NCI-H128 (cell line): ENCODE measurements at regions not wholly inside any gene's neighbourhood (a gene's known extent, or its start where the extent isn't known, plus 50 kb on each side); places are given as distances from the start of the nearest gene placed in this dataset.

Experiments used
- DNase-seq: peaks from one replicate; lab custom pipeline; 2025; ENCODE audit not compliant: unreplicated experiment; lab: John Stamatoyannopoulos, UW

DNA sequence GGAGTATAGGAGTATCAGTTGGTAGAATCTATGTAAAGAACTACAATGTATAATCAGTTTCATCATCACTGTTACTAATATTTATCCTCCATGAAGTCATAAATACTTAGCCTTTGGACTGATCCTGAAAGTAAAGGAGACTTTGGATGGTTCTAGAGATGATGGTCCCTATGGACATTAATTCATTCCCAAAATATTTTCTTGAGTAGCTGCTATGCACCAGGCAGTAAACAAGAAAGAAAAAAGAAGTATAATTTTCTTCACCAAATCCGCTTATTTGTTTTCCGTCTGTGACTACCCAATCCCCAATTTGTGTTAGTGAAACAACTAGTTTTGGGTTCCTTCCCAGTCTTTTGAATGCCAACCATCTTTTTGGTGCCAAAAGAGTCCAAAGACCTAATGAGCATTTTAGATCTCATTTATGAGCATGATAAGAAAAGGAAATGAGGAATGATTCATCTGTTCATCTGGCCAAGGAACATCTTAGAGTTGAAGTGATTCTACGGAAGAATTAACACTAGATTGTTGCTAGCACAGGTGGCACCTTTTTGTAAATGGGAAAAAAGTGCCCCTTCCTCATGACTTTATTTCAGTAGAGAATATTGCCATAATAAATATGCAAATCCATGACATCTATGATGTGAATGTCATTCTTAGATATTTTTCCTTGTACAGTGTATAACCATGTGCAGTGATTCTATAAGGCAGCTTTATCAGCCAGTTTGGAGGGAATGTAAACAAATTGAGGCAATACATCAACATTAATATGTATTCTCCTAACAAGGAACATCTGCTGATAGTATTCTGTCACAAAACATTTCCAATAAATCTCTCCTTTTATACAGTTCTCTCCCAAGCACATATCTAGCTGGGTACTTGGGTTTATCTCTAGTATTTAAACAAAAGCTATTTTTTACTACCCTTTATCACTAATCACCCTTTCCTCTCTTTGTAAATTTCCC is 85.1 kb upstream of the CCDC91 start:
- DNase-seq, result no peak

DNA sequence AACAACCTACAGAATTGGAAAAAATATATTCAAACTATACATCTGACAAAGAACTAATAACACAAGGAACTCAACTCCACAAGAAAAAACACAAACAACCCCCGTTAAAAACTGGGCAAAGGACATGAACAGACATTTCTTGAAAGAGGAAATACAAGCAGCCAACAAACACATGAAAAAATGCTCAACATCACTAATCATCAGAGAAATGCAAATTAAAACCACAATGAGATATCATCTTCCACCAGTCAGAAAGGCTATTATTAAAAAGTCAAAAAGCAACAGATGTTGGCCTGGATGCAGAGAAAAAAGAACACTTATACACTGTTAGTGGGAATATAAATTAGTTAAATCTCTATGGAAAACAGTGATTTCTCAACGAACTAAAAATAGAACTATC is 82.6 kb upstream of the CCDC91 start:
- no peak for DNase-seq

DNA sequence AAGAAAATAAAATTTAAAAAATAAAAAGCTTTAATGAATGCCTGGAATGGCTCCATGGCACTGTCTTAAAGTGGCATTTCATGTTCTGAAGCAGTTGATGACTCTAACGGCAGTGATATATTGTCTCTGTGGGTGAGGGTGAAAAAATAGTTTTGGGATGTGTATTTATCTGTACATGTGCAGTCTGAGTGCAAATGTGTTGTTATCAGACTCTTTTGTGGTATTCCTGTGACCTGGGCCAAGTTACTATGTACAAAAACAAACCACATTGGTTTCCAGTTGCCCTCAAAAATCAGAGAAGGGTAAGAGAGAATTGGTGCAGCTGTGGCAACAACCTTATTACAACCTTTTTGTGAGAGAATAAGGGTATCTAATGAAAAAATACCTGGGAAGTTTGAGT is 81.7 kb upstream of the CCDC91 start:
- no peak for DNase-seq

DNA sequence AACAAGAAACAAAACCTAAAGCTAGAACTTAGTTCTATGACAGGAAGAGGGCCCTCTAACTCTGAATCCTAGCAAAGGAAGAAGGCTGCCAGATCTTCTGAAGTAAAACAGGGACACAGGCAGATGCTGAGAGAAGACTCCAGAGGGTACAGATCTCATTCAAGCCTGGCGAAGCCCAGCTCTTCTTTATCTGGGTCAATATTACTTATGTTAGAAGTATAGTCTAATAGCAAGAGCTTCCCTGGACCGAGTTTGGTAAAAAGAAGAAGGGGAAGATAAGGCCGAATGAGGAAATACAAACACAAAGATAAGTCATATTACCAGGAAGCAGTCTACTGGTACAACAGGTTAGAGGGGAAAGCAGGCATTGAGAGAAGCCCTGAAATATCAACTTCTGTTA is 79.9 kb upstream of the CCDC91 start:
- DNase-seq, result no peak

DNA sequence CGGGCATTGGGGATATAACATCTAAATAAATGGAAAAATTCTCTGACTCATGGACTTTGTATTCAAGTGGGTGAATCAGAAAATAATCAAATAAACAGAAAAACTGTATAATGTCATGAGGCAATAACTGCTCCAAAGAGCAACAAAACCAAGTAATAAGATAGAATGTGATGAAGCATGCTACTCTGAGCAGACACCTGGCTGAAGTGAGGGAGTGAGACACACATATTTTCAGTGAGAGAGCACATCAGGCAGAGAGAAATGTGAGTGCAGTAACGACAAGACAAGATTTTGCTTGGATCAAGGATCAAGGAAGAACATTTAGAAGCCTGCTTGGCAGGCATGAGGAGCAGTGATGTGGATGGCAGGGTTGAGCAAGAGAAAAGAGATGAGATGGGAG is 75.8 kb upstream of the CCDC91 start:
- DNase-seq, result no peak

DNA sequence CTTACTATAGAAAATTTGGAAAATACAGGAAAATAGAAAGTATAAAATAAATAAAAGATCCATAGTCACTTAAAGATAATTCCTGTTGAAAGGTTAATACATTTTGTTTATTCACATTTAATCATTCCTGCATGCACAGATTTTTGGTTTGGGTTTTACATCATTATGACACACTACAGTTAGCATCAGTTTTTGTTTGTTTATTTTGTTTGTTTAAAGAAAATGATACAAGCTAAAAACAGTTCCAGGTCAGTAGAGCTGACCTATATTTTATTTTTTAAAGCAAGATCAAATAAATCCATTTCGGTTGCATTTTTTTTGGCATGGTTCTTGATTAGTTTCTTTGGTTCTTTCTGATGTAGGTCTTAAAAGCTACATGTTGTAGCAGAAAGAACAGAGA is 68.8 kb upstream of the CCDC91 start:
- DNase-seq, result no peak

DNA sequence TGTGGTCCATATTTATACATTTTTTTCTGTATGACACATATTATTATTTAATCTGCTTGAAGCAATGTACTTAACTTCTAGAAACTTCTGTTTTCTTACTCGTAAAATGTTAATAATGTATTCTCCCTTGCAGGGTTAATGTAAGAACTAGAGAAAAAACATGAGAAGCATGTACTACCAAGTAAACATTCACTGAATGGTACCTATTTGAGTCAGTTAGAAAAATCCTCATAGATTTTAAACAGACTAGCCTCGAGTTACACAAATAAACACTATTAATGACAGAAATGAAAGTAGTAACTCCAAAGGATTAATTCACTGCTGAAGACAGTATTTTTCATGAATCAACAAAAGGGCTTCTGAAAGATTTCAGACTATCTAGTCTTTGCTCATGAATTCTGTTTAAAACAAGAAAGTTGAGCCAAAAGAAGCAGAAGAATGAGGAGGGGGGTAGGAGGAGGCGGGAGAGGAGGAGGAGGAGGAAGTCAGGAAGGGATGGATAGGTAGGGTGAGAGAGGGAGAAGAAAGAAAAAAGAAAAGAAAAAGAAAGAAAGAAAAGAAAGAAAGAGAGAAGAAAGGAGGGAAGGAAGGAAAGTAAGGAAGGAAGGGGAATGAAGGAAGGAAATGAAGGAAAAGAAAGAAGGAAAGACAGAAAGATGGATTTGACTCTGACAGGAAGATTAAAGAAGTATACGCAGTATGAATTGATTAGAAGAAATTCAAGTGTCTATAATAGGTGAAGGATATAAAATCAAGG is 68.2 kb upstream of the CCDC91 start:
- DNase-seq, result no peak

DNA sequence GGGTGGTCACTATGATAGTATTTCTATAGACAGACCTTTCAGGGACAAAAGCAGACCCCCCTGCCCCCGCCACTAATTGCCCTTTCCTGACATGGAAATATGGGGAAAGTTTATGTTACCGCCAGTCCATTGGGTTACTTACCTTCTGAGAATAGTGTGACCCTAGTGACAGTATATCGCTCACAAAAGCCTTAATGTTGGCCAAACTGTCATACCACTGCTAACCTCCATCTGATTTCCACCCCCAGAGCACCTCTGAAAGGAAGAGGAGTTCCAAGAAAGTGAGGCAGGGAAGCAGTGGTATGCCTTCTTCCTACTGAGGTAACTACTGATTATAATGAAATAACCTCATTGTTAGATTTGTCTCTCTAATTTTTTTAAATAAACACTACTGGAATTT is 67.5 kb upstream of the CCDC91 start:
- DNase-seq, result no peak

DNA sequence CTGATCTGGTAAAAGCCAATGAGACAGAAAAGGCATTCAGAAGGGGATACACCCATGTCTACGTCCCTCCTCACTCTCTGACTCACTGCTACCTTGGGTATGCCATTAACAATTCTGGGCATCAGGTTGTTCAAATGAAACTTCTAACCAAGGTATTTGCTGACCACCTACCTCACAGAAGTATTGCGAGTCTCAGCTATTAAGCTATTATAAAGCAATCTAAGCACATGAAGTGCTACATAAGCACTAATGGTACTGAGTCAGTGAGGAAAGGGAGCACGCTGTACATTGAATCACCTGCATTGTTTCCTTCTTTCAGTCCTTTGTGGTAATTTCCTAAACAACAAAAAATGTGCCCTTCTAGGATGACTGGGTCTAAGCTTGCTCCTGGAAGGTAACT is 62.8 kb upstream of the CCDC91 start:
- no peak for DNase-seq

DNA sequence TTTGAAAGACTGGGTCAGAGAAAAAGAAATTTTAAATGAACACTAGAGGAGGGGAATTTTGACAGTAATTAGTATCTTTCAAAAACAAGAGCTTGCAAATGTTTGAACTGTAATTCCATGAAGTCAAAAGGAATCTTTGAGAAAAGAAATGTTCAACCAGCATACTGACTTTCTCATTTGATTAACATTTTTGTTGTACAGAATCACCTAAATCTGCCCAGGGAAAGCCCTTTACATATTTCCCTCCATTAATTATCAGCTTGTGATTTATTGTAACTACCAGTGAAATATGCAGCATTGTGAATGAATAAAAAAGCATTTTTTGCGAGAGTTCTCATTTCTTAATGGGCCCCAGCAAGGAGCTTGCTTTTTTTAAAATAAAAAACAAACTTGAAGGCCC is 61.2 kb upstream of the CCDC91 start:
- DNase-seq, result no peak

DNA sequence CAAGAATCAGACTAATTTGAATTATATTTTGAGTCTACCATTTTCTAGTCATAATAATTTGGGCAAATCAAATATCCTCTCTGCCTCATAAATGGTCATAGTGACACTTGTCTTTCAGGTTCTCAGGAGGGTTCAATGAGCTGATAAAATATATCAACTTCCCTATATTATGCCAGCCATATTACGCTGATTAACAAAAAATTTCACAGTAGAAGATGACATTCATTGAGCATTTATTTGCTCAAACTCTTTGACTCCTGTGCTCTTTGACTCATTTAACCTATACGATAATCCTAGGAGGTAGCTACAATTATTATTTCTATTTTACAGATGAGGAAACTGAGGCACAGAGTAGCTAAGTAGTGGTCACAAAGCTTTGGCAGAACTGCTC is 60.0 kb upstream of the CCDC91 start:
- DNase-seq, result no peak

DNA sequence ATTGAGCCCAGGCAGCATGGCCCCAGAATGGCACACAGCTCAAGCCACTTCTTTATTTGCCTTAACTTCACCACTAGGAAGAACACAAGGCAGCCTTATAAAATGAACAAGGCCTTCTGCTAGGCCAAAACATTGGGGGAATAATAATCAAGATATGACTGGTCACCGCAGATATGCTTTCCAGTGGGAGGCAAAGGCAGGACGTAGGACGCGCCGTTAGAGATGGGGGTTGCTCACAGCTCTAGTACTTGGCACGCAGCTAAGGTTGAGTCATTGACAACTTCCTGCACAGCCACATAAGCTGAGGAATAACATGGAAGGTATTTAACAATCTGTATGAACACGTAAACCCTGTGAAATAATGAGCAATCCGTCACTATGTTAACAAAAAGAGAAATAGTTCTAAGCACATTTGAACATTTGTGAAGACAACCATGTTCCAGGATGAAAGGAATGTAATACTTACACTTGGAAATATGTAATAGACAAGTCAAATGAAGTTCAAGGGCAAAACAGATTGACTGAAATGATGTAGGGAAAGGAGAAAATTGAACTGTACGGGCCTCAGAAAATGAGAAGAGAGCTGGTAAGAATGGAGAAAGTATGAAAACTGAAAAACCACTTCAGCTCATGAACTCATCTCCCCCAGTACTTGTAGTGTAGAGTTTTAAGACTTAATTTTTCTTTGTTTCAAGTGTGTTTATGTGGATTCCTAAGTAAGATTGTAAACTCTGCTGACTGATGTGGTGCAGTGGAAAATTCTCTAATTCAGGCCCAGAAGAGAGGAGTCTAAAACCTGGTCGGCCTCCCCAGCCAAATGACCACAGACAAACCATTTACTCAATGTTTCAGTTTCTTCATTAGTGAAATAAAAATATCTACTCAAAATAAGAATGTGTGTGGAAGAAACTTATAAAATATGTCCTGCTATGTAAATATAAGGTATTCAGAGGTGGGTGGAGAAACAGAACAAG is 59.3 kb upstream of the CCDC91 start:
- no peak for DNase-seq

DNA sequence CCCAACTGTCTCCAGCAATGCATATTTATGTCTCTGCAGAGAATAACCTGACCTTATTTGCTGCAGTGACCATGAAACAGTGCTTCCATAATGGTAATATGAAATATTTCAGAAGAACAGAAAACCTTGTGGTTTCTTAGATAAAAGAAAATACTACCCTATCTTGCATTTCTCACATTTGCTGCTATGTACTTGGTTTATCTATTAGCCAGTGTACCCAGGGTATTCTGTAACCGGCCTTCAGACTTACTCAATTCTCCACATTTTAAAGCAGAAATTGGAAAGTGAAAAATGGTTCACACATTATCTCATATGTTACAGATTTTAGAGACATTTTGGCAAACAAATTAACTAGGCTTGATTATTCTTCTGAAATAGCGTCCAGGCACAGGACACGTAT is 57.9 kb upstream of the CCDC91 start:
- no peak for DNase-seq

DNA sequence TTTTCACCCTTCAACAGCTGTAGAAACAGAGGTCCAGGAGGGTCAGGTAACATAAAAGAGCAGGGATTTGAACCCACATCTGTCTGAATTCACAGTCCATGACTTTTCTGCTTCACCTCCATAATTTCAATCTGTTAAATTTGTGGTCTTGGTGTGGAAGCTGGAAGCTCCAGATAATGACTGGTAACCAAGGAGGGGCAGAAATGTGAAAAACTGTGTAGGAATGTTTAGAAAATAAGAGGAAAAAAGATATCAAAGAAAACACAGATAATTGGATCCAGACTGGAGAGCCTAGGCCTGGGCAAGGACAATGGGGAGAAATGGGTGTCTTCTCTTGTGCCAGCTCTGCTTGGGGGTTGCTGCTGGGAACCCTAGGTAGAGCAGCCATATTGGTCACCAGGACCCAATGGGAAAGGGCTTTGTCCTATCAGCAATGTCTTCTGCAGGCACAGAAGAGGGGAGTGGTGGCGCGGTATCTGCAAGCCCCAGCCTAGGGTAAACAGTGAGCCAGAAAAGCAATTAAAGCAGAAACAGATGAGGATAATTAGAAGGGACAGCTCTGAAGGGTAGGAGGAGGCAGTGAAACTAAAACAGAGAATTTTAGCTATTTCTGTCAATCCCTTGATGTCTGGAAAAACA is 54.3 kb upstream of the CCDC91 start:
- DNase-seq, result no peak

DNA sequence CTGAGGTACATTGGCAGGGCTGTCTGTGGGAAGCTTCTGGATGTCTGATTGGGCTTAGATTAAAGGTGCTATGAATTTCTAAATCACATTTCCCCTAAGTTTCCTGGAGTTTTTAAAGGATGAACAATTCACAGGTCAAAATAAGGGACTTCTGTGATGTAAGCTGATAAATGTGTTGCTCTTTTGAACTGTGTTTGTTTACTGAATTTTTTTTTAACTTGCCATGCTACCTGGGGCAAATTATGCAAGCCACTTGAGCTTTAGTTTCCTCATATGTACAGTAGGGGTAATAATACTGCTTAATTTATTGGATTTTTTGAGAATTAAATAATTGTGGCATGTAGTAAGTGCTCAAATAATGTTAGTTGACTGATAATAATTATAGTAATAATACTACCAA is 52.8 kb upstream of the CCDC91 start:
- no peak for DNase-seq

DNA sequence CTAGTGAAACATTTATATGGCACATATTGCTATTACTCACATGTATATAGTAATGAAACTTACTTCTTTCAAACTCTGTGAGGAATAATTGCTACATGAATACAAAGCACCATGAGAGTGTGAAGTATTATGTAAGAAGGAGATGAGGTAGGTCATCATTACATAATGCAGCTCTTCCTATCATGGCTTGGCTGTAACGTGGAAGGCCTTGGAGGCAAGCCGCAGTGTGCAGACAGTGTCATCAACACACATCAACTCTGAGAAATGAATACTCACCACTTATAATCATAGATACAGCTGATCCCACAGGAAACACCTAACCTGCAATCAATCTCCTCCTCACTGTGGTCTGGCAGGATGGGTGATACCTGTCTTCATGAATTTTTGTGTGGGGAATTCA is 49.9 kb upstream of the CCDC91 start:
- DNase-seq, result no peak
